SU-DHL-6 (cell line): ENCODE measurements at regions not wholly inside any gene's neighbourhood (a gene's known extent, or its start where the extent isn't known, plus 50 kb on each side); places are given as distances from the start of the nearest gene placed in this dataset.

ENCODE experiments used
- CTCF ChIP-seq: fragments of 200-600 bp; sonication (generic); IDR thresholded peaks from one replicate; pipeline ENCODE4 v1.5.1; 2017; ENCODE audit warnings: antibody characterized with exemption, mild to moderate bottlenecking, low read length, moderate library complexity; ENCODE audit not compliant: insufficient read depth, poor library complexity, severe bottlenecking
- EZH2phosphoT487 ChIP-seq: fragments of 200-600 bp; sonication (generic), shearing (Covaris generic); conservative IDR thresholded peaks from 2 replicates; pipeline ENCODE4 v1.6.1; 2018; ENCODE audit warnings: mild to moderate bottlenecking, antibody characterized with exemption, low read length, moderate library complexity, mixed read lengths

DNA sequence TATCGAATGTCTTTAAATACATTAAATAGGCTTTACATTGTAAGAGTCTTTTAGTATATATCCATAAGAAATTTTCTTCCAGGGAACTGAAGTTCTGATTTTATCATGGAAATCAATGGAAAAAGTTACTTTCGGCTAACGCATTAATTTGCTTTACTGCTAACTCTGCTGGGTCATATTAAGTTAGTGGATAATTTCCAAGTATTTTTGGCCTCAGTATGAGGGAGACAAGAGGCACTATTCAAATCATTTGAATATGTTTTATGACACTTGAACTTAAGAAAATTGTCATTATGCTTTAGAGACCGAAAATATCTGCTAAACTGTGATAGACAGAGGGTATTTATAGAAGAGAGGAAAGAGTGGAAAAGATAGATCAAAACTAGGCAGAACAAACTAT lies 237.5 kb downstream of the PCDH7 start:
- no peak for TF ChIP-seq CTCF
- TF ChIP-seq EZH2phosphoT487 = no peak
